ENCODE measurements at regions not wholly inside any gene's neighbourhood (a gene's known extent, or its start where the extent isn't known, plus 50 kb on each side); places are given as distances from the start of the nearest gene placed in this dataset.

DNA sequence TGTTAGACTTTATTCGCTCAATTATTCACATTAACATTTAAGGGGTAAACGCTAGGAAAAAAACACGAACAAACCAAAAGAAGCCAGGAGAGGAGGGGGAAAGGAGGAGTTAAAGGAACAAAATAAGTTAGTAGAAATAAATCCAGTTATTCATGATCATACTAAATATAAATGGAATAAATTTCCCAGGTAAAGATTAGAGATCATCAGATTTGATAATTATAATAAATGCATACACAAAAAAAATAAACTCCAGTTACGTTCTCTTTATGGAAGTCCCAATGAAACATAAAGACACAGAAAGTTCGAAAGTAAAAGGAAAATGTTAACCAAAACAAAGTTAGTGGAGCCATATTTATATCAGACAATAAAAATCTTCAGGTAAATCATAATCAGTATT, 568.7 kb upstream of the NOX3 start:
- intact Hi-C loops (cut with micrococcal nuclease): no loop called here

DNA sequence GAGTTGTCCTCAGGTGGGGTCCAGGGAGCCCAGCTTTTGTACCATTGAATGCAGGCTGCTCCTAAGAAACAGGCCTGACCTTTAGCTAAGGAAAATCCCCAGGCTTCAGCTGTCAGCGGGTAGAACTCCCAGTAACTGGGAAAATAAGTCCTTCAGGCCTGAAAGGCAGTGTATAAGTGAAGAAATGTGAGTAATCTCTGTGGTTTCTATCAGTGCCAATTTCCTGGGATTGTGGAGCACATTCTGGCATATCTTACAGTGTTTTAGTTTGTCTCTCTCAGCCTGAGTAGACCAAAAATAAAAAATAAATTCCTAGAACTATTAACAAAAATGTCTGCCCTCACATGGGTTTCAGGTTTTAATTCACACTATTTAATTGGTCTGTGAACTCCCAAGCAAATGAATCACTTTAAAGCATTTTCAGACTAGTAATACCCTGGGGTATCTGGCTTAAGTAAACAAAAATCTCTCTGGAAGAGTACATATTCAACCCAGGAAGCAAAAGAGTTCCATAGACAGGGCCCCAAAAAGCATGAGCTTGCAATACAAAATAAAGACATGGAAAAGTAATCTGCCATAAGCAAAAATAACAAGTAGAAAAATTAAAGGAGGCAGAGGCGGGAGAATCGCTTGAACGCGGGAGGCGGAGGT, 566.2 kb upstream of the NOX3 start:
- intact Hi-C loops (cut with micrococcal nuclease): no loop called here

DNA sequence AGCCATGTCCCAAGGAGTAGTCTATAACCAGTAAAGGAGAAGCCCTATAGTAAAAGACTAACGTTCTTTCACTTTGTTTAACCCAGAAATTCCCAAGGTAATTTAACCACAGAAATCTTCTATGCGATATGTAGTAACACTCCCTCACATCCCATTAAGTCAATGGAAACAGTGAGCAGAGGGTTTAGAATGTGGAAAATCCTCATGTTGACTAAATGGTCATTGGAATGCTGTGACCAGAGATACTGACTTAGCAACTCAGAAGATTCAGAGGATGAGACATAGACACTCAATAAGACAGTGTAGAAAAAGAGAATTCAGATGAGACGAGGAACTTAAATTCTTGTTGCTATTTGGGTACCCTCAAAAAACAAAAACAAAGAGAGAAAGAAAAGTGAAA, 562.2 kb upstream of the NOX3 start:
- intact Hi-C loops (cut with micrococcal nuclease): no loop called here

DNA sequence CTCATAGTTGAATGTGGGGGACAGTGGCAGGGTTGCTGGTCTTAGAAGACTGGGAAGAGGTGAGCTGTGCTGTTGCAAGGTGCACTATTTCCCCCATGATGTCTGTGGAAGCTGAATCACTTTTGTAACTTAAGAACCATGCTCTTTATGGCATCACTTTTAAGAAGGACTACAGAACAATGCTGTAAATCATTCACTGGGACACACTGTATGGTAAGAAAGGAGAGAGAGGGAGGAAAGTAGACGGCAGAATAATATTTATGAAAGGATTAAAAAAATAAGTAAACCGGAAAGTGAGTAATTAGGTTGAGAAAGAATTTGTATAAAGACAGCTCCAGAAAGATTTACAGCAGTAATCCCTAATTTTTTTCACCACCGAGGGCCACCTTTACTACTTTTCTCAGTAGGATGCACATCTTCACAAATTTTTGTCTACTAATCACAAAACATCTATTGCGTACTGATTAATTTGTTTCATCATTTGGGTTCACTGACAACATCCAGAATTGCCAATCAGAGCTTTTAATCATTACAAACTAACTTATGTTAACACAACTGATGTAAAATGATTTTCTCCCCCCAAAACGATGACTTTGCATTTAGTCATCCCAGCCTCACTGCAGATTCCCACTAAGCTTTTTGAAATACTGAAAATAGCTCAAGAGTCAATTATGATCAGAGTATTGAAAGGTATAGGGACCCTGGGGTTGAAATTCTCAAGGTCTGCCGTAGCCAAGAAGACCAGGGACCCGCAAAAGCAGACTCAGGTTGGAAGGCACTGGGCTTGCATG, 560.7 kb upstream of the NOX3 start:
- intact Hi-C loops (cut with micrococcal nuclease): no loop called here

DNA sequence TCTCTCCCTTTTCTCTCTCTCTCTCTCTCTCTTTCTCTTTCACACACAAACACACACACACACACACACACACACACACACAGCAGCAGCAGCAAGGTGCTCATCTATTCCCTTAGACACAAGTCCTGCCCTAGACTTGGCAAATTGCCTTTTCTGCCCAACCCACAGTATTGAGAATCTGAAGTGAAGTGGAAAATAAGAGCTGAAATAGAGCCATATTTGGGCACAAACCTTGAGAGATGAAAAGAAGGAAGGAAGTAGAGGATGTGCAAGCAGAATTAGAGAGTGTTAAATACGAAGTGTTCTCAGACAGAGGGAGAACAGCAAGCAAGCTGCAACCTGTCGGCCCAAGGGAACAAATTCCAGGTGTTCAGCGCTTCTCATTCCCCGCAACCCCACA, 557.5 kb upstream of the NOX3 start:
- intact Hi-C loops (cut with micrococcal nuclease): no loop called here

DNA sequence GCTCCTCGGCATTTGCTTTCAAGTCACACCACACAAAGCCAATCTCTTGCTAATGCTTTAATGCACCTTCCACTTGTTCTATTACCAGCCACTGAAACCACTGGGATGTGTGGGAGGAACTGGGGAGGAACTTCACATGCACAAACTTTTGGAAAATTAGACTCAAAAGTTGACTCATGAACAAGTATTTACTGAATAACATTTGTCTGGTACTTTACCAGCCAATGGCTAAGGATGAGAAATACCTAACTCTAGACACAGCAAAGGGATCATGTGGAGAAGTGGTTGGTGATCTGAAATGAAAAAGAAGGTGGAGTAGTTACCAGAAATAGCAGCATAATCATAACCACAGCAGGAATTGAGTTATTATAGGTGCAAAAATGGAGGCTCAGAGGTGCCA, 554.0 kb upstream of the NOX3 start:
- intact Hi-C loops (cut with micrococcal nuclease): no loop called here

DNA sequence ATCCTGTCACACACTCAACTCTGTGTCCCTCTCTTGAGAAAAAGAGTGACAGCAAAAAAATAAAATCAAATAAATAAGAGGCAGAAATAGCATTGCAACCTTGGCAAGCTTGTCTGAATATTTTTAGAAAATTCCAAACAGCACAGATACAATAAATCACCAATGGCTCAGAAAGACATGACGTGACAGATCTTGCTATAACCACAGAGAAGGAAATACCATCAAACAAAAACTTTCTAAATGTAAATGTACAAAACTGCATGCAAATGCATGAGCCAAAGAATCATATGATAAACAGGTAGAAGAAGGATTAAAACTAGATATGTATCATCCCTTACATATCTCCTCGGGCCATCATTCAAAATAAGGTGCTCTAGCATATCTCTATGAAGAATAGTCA, 549.2 kb upstream of the NOX3 start:
- intact Hi-C loops (cut with micrococcal nuclease): no loop called here

DNA sequence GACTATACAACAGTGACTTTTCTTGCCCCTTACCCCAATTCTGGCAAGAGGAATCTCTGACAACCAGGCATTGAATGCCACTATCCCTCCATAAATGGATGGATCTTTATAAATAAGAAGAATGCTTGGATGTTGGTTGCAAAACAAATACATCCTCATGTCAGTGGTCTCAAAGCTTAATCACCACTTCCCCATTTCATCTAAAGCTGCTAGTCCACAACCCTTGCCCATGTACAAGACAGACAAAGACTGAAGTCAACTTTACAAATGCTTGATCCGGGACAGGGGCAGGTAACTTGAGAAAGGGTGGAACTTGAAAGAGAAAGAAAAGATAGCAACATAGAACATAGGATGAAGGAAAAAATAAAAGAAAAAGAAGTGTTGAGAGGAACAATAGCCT, 540.5 kb upstream of the NOX3 start:
- intact Hi-C loops (cut with micrococcal nuclease): no loop called here

DNA sequence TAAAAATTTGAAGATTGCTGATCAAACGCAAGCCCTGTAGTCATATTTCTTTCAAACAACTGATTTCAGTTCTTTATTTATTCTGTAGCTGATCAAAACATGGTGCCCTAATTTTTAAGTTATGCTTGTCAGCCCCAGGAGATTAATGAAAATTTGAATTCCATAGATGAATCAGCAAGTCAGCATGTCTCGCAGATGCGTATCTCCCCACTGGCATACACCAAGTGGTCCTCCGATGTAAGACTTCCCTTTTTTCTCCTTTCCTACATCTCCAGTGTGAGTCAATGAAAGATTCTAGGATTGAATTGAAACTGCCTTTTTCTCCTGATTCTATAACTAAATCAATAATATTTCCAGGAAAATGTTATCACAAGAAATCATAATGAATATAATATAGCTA, 539.6 kb upstream of the NOX3 start:
- intact Hi-C loops (cut with micrococcal nuclease): no loop called here

DNA sequence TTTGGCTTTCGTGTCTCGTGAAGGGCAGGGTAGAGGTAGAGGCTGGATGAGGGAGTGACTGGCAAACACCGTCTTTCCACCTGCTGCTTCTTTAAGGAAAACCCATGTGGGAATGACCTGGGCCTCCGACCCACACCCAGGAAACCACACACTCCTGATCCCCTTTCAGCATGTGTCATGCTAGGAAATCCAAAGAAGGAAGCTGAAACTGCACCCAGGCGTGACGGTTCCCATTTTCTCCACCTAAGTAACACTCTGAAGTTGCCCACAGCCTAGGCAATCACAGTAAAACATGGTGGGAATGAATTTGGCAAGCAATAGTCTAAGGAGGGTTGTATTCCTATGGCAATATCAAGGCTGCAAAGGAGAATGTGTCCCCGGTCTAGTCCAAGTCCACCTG, 538.4 kb upstream of the NOX3 start:
- intact Hi-C loops (cut with micrococcal nuclease): no loop called here

DNA sequence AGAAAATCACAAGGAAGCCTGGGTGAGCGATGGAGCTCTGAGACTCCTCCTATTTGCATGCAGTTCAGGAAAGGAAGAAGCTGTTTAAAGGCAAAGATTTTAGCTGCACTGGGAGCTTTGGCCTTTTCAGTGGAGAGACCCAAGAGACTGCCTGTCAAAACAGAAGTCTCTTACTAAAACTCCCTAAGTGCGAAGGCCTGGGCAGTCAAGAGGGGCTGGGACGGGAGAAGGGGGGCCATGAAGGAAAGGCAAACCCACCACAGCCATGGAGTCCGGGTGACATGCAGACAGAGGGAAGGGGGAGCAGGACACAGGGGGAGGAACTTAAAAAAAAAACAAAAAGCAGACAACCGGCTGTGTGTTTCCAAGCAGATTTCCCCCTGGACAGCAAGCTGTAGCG, 537.6 kb upstream of the NOX3 start:
- intact Hi-C loops (cut with micrococcal nuclease): no loop called here

DNA sequence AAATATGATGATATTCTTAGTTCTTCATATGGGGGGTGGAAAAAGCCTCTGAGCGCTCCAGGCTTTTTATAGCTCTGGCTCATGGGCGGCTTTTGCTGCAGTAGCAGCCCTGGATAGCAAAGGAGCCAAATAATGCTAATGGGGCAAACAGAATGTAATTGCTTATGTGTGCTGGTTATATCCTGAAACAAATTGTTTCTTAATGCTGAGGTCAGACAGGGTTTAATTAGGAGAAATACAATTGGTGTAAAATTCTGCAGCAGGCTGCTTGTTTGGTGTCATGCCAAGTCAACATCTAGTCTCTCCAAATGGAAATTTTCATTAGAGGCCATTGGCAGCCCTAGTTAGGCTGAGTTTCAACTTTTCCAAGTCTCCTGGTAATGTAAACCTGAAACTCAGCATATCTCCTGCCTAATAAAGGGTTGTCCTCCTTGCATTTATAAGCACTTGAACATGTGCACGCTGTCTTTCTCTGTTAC, 530.1 kb upstream of the NOX3 start:
- intact Hi-C loops (cut with micrococcal nuclease): no loop called here

DNA sequence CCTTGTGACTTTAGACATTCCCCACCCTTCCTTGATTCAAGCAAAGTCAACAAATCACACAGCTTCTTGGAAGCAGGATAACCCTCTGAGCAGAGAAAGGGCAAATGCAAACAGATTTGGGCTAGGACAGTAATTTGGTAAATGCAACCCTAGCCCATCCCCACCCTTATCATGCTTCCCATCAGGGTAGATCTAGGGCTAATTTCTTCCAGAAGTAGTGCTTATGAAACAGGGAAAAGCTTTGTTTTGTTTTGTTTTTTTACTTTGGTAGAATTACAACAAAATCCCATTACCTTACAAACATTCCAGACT, 525.1 kb upstream of the NOX3 start:
- intact Hi-C loops (cut with micrococcal nuclease): no loop called here

DNA sequence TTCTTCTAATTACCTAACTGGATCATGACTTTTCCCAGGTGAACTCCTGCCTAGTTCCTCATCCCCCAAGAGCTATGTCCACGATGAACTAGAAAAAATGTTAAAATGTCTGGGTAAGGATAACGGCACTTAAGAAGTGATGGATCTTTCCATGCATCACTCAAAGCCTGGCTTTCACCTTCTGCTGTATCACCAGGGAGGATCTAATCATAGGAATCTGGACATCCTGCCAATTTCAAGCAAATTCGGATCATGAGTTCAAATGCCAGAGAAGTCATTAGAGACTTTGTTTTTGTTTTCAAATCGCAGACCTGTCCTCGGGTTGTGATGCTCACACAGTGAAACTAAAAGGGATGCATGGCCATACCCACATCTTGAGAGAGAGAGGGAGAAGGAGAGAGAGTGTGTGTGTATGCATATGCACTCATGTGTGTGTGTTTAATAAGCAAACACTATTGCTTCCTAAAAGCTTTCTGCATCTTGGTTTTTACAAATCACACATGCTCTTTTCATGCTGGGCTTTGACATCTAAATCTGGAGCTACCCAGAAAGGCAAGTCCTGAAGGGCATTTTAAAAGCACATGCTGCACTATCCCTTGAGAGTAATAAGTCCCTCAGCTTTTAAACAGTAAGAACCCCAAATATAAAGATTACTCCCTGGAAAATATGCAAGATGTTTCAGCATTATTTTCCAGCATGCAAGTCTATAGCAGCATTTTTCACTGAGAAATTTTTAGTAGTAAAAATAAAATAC, 524.6 kb upstream of the NOX3 start:
- intact Hi-C loops (cut with micrococcal nuclease): no loop called here

DNA sequence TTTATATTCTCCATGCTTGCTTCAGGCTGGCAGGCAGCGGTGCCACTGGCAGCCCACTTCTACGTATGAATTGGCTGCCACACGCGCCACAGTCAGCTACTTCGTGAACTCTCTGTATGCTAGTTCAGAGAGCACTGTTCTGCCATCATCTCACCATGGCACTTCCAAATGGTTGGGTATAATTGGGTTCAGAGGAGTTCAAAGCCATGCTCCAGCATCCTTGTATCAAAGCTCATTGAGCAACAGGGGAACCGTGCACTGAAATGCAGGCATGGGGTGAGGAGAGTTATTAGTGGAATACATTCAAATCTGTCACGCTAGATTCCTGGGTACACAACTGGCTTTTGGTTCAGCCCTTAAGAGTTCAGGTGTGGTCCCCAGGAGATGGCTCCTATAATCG, 519.9 kb upstream of the NOX3 start:
- intact Hi-C loops (cut with micrococcal nuclease): no loop called here

DNA sequence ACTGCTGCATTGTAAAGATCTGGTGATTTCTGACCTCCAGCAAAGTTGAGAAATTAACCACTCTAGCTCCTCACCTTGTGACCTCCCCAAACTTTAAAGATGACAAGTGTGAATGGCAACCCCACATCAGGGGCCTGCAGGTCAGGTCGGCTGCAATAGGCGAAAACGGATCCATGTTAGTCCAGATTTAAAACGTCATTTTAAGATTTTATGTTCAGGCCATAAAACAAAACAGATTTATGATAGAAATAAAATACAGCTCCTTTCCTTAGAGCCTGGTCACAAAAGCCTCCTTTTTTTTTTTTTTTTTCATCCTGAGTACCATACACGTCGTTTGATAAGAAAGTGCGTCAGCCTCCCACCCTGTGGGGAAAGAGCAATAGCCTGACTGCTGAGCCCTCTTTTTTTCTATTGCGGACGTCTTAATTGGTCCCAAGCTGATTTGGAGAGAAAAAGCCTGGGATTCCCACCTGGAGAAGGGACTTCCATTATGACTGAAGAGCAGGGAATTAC, 519.2 kb upstream of the NOX3 start:
- intact Hi-C loops (cut with micrococcal nuclease): no loop called here

DNA sequence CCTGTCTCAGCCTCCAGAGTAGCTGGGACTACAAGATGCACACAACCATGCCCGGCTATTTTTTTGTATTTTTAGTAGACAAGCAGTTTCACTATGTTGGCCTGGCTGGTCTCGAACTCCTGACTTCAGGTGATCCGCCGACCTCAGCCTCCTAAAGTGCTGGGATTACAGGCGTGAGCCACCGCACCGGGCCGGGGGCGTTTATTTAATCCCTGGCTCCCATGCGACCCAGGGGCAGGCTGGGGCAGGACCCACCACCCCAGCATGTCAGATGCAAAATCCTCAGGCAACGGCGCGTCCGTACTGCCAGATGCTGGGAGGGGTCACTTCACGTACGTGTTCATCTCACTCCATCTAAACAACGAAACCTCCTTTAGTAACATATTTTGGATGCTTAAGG, 518.7 kb upstream of the NOX3 start:
- intact Hi-C loops (cut with micrococcal nuclease): no loop called here

DNA sequence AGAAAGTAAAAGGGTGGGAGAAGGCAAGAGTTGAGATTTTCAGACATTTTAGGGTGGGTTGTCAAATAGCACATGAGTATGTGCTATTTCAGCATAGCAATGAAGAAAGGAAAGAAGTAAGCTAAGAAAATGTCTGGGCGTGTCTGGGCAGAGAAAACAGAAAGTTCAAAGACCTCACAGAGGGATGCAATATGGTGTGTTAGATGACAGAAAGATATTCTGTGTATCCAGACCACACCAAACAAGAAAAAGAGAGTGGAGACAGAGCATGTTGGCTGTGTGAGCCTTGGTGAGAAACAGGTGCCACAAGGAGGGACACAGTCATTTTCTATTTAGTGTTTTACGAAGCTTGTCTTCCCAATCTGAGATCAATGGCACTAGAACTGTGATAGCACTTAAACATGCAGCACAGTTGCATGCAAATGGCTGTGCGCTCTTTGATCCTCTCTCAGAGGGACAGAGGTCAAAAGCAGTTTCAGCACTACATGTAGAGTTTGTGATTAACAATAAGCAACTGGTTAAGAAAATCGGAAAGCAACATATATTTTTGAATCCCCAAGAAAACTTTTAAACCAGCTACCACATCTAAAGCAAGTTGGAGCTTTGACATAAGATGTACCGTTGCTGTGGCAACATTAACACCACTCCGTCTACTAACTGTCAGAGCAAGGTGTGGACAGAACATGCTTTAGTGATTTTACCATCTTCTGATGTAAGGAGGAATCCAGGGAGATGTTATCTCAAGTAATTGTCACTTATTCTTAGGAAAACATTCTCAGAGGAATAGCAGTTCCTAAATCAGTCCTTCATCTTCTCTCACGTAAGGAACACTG, 515.5 kb upstream of the NOX3 start:
- intact Hi-C loops (cut with micrococcal nuclease): no loop called here

DNA sequence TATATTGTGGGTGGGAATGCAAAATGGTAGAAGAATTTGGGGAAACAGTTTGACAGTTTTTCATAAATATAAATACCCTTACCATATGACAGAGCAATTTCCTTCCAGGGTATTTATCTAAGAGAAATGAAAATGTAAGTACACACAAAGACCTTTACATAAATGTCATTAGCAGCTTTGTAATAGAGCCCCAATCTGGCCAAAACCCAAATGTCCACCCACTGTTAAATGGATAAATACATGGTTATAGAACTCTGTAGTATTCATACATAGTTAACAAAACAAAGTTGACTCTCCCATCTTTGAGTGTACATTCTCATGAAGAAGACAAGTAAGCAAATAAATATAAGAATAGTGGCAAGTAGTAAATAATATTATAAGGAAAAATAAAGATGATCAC, 514.8 kb upstream of the NOX3 start:
- intact Hi-C loops (cut with micrococcal nuclease): no loop called here

DNA sequence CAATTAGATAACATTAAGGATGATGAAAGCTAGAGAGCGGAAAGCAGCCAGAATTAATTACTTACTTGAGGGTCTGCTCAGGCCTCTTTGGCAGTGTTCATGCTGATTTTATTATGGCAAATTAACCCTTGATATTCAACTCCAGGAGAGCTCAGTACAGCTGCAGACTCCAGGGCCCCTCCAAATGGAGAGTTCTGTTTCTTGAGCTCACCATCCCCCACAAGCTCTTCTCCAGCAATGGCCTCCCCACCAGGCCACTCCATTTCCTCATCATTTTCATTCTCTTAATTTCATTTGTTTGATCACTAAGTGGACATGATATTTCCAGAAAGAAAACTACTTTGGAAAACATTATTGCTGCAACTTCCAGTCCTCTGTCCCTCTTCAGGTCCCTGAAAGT, 513.3 kb upstream of the NOX3 start:
- intact Hi-C loops (cut with micrococcal nuclease): no loop called here

DNA sequence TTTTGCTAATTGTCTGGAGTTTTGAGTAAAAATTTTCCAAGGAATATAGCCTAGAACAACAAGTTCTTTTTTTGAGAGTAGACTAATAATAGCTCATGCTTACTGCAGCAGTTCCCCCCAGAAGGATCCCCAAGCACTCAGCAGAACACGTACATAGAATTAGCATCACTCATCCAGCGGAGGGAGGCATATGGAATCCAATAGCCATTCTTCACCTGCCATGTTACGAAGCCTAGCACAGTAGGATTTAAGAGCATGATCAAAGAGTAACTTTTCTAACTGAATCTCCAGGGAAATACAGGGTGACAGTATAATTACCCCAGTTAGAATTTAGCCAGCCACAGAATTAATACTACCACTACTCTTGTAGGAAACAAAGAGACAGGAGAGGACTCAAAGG, 511.7 kb upstream of the NOX3 start:
- intact Hi-C loops (cut with micrococcal nuclease): no loop called here

DNA sequence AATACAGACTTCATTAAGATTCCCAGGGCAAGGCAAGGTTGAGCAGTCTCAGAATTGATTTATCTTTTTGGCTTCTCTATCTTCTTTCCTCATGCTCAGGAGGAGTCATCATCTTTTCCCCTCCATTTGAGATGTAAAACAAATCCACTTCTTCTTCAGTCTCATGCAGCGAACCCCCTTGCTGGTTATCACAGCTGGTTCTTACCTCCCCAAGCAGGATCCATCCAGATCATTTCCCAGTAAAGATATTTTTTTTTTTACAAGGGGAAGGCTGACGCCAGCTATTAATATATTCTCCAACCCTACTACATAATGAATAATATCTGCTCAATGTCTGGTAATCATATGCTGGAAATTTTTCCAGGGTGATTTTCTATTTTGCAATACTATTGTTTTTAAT, 508.9 kb upstream of the NOX3 start:
- intact Hi-C loops (cut with micrococcal nuclease): no loop called here

Data from T-helper 2 cell treated with Interferon-gamma antibody and Interleukin-4, amounts not matched to agents 100 ng/mL and 5 ng/mL, for 36 hours (primary cell).